HG02798 (cell line): ENCODE measurements at regions not wholly inside any gene's neighbourhood (a gene's known extent, or its start where the extent isn't known, plus 50 kb on each side); places are given as distances from the start of the nearest gene placed in this dataset.
A peak's percentile ranks its signal among the peaks of the same experiment; 100 is the strongest.

Experiments
- ATAC-seq: cut with Tn5 transposase; IDR thresholded peaks from one replicate; pipeline ENCODE4 v1.9.1; 2021; ENCODE audit warnings: mild to moderate bottlenecking; ENCODE audit not compliant: unreplicated experiment, poor library complexity

DNA sequence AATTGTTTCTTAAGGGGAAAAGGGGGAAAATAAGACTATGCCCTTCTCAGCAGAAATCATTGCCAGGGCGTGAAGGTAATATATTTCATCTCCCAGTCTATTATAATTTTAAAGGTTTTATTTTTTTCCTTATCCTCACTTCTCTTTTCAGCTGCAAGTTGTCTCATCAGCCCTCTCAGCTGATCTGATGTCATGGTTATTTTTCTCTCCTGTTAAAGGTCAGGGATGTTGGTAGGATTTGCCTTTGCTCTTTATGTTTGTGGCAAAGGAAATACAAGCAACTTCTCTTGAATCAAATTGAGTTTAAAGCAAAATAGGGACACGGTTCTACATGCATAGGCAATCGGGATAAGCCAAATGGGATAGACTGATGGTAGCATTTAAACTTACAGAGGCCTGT, 946.9 kb downstream of the SORCS1 start:
- ATAC-seq: no peak

DNA sequence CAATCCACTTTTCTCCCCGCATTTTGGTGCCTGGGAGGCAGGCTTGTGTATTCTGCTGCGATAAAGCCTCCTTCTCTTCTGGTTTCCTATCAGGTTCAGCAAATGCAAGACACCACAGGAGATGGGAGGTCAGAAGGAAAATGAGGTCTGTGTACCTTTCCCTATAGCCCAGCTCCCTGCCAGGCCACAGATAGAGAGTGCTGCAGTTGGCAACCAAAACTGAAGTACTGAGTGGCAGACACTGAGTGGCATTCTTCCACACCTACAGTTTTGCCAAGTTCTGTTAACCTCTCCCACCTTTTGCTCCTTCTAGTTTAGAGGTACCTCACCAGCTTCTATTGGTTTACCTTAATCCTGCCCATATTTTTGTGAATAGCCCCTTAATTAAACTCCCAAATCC, 948.4 kb downstream of the SORCS1 start:
- ATAC-seq: no peak

DNA sequence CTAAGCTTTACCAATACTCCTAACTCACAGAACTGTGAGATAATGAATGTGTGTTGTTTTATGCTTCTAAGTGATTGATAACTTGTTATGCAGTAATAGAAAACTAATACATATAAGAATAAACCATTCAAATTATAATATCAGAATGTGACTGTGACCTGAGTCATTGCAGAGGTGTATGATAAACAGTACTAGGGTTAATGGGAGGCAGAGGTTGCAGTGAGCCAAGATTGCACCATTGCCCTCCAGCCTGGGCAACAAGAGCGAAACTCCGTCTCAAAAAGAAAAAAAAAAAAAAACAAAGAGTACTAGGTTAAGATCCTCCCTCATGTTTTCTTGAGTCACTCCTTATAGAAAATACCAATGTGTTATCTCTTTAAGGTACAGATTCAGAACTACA, 950.3 kb downstream of the SORCS1 start:
- ATAC-seq: no peak

DNA sequence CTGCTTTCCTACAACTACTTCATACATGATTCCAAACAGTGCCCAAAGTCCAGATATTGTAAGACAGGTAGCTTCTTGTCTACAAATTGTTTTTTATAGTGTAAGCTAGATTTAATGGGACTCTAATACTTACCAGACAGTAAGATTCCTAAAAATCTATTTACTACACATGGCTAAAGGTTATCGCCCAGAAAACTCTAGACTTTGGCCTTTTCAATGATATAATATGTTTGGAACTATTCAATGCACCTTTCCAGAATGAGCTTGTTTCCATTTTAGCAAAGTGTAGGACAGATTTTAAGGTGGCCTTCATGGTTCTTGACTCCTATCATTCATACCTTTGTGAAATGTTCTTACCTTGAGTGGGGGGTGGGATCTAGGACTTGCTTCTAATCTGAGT, 951.0 kb downstream of the SORCS1 start:
- ATAC-seq: no peak

DNA sequence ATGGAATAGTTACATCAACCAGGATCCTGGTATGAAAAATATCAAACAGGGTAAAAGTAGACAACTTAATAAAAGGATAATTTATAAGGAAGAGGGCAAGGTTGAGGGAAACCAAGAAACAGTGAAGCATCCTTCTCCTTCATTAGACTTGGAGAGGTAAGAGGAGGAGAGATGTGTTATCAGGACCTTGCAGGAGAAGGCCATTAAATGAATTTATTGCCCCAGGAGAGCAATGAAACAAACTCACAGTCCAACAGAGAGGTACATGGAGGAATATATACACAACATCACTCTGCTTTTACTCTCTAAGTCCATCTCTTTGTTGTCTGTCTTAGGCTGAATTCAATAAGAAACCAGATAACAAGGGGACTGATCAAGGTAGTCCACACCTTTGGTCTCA, 966.2 kb downstream of the SORCS1 start:
- ATAC-seq: no peak

DNA sequence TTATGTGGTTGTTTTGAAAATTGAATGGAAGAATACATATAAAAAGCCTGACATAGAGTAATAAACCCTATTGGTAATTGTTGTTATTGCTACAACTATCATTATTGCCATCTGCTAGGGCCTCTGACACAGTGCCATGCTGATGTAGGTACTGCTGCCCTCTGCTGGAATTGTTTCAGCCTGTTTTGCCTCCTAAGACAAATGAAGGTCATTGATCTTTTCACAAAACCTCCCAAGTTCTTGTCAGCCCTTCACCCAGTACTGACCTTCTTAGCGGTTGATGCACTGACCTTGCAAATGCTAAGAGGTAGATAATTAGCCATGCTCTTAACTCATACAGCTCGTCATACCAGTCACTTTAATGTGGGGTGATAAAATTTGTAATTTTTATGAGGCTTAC, 975.2 kb downstream of the SORCS1 start:
- ATAC-seq: peak; percentile 62

DNA sequence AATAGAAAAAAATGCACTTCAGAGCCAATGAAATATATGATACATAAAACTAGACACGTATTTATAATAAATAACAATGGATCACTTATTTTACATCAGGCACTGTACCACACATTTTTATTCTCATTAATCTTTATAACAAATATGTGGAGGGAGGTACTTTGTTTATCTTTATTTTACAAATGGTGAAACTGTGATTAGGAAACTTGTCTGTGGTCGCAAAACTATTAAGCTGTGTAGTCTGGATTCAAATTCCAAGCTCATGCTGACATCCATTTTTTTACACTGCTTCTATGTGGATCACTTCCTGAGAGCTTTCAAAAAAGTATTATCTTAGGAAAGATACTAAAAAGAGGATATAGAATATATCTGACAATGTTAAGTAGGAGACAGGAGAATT, 978.6 kb downstream of the SORCS1 start:
- ATAC-seq: no peak

DNA sequence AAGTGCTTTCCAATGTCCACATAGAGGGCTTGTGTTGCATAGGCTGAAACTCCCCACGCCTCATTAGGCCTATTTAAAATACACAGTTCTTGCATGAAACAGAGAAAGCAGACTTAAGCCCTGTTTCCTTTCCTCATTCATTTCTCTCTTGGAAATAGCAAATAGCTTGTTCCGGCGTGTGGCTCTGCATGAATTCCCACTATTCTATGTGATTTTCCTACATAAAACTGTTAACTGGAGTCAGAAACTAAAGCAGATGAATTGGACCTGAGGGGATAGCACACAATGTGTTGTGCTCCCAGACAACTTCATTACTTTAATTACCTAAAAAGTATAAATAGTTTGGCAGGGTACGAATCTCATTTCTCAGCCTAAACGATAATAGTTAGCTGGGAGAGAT, 981.5 kb downstream of the SORCS1 start:
- ATAC-seq: no peak

DNA sequence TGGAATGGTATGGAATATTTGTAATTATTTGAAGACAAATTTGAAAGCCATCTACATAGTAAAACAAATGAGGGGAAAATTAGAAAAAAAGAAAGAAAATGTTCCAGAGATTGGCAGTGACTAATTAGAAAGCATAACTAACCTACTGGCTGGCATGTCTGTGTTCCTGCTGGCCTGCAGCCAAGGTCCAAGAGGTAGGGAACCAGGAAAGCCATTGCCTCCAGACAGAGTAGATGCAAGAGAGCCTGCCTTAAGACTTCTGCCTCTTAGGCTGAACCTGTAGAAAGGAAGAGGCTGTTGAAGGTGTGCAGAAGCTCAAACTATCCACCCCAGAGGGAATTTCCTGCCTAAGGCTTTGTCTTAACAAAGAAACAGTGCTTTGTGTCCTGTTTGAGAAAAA, 982.0 kb downstream of the SORCS1 start:
- ATAC-seq: no peak

DNA sequence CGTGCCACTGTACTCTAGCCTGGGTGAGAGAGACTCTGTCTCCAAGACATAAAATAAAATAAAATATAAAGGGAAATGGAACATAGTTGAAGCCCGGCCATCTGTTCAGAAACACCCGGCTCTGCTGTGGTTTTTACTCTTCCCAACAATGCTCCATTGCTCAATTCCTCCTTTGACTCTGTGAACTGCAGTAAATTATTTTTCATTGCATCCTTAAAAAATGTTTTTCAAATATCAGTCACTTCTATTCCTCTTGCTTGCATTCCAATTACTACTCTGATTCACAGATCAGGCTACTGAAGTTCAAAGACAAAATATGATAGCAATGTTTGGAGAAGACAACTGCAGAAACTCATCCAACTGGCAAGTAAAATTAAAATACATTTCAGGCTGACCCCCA, 983.0 kb downstream of the SORCS1 start:
- ATAC-seq: no peak

DNA sequence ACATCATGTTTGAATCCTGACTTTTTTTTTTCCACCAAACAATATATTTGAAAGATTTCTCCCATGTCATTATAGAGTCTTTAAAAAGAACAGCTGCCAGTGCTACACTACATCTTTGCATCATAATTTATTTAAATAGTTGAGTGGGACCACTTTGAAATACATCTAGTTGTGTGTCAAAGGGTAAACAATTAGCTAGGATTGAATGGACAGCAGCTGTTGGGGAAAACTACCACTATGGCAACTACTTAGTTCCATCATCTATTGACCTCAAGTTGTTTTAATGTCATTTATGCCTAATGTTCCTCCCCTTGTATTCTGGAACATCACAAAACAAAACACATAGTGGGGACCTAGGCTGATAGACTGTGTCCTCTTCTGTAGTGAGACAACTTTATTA, 985.1 kb downstream of the SORCS1 start:
- ATAC-seq: no peak

DNA sequence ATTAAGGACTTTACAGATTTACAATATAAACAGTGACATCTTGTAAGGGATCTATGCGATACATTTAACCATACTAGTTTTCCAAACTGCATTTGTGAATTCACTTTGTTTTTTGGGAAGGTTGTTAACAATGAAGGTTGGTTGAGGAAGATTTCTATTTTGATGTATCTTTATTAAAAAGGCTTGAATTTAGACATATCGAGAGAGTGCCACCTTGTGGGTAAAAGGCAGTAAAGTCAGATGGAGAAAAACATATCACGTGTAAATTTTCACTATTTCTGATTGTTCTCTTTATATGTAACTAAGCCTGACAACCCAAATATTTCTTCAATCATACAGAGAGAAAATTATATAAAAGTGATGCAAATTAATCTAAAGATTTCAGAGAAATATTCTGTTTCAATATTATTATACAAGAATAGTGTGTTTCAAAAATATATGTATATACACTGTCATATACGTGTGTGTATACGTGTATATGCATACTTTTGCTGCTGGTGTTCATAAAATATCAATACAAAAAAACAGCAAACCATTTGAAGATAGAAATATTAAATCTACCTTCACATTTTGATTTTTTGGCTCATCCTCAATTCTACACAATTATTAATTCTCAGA, 988.6 kb downstream of the SORCS1 start:
- peak; percentile 40 for ATAC-seq

DNA sequence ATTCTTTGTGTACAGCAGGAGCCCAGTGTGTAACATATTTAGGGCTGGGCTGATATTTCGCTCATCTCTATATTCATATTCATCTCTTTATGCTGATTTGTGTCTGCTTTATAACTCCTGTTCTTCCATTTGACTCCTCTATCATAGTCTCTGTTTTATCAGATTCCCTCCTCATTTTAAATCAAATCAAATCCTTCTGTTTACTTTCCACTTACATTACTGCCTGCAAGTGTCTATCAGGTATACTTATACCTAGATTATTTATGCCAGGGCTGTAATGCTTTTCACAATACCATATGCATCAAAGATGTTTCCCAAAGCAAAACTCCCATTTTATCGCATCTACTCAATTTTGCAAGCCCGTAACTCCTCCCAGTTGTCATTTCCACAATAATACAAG, 990.7 kb downstream of the SORCS1 start:
- no peak for ATAC-seq

DNA sequence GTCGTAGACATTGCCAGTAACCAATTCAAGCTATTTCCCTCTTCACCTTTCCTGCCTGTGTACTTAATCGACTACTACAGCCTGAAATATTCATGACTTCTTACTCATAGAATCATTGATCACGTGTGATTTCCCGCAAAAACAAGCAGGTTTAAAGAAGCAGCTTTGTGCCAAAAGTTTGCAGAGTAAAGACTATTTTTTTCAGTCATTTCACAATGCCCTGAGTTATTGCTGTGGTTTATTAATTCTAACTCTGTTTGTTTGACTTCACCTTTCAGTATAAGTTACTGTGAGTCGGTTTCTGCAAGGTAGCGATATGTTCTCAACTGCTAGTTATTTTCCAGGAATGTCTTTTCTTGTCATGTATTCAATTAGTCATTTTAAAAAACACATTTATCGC, 995.3 kb downstream of the SORCS1 start:
- no peak for ATAC-seq

DNA sequence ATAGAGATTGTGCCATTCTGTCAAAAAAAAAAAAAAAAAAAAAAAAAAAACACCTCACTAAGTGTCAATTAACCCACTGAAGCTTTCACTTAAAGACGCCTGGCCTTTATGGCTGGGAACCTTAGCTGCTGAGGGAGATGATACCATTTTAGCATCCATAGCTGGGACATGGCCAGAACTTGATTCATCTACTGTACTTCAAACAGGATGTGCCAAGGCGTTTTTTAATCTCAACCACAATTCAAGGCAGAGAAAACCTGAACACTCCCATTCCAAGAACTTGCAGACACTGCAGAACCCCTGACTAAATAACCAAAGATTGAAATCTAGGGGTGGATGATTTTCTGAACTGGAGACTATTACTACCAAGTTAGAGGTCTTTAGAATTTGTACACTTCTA, 996.6 kb downstream of the SORCS1 start:
- no peak for ATAC-seq

DNA sequence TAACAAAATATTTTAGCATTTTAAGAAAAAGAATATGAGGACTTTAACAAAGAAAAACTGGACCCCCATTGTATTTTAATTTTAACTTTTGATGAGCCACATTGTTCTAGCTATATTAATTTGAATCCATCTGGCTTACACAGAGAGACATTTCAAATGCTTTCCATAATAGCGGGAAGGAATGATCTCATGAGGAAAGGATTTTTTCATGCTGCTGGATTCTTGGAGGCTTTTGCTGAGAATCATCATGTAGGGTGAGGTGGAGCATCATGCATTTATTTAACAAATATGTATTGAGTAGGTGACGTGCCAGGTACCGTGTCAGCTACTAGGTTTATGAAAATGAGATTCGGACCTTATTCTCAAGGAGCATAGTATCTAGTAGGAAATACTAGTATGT, 1006.3 kb downstream of the SORCS1 start:
- ATAC-seq: no peak

DNA sequence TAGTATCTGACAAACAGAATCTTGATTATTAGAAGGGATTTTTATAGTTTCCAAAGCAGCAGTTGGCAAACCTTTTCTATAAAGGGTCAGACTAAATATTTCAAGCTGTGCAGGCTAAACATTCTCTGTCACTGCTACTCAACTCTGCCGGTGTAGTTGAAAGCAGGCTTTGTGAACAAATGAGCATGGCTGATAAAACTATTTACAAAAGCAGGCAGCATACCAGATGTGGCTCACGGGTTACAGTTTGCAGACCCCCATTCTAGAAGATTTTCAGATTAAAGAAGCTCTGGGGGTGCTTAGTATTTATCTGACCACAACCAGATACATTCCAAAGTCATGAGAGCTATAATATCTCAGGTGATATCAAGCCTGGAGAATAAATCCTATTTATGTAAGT, 1017.5 kb downstream of the SORCS1 start:
- ATAC-seq: no peak

DNA sequence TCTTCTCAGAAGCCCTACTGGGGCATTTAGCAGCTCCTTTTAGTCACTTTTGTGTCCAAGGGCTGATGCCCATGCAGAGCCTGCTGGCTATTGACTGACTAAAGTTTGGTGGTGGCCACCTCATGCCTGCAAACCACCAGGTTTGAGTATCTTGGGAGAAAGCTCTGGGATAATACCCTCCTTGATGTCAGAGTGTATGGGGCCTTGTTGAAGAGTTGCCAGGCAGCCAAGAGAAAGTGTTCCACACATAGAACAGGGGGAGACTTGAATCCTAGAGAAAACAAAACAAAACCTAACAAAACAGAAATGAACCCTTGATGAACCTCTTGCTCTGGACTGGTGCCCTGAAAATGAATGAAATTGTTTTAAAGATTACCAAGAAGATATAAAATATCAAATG, 1024.6 kb downstream of the SORCS1 start:
- no peak for ATAC-seq

DNA sequence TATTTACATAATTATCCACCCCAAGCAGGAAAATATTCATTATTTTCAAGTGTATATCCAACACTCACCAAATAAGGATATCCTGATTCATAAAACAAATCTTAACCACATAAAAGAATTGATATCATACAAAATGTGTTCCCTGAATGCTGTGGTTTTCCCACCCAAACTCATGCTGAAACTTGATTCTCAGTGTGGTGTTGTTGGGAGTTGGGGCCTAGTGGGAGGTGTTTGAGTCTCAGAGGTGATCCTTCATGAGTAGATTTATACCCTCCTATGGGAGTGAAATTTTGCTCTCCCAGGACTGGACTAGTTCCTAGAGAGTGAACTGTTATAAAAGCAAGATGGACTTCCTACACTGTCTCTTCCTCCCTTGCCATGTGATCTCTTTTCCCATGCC, 1028.3 kb downstream of the SORCS1 start:
- no peak for ATAC-seq

DNA sequence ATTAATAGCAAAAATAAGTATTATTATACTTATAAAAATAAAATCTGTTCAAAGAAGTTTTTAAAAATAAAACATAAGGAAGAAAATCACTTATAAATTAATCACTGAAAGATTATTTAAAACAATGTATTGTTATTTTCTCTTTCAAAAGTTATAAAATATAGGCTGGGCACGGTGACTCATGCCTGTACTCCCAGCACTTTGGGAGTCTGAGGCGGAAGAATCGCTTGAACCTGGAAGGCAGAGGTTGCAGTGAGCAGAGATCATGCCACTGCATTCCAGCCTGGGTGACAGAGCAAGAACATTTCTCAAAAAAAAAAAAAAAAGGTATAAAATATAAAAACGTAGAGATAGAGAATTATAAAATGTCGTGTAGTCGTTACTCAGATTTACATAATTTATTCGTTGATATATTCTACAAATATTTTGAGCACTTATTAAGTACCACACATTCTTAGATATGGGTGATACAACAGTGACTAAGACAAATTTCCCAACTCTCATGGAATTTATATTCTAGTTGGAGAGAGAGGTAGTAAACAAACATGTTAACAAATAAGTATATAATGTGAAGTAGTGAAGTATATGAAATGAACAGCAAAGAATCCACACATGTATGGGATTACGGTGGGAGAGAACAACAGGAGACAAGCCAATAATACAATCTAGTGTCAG, 1030.0 kb downstream of the SORCS1 start:
- ATAC-seq: no peak

DNA sequence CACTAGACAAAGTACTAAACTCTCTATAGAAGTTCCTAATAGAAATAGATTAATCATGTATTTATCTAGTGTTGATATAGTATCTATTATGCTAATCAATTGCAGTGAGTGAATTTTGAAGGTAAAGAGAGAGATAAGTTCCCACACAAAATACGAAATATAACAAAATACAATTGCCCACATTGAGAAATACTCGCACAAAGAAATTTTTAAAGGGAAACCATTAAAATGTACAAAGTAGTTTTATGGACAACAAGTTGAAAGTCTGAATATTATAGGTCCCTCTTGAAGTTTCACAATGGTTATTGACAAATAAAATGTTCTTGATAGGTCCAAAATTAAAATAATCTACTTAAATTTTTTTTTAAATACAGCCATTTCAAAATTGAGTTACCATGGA, 1031.1 kb downstream of the SORCS1 start:
- no peak for ATAC-seq

DNA sequence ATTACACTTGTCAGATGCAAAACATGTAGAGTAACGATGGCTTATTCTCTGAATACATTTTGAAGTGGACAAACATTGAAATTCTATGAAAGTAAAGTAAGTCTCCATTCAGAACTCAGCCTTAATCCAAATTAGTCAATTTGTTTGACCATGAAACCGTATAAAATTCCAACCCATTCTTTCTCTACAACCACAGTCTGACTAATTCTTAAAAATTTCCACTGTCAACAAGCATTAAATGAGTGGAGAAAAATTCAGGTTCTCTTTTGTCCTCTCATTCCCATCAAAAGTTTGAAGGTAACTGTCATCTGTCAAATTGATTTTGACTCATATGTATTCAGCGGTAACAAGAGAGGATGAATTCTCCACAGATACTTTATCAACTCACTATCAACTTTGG, 1031.5 kb downstream of the SORCS1 start:
- ATAC-seq: no peak
